Neural progenitor cell (in vitro differentiated cells): ENCODE measurements at regions not wholly inside any gene's neighbourhood (a gene's known extent, or its start where the extent isn't known, plus 50 kb on each side); places are given as distances from the start of the nearest gene placed in this dataset.

Experiments used
- DNase-seq: peaks from one replicate; pipeline ENCODE4 v3.0.0-alpha.2; 2016; ENCODE audit warnings: low spot score
- H2AFZ ChIP-seq: fragments of 200-600 bp; sonication (generic); replicated peaks from 2 replicates; pipeline ENCODE4 v1.6.1; 2016; ENCODE audit warnings: antibody characterized with exemption
- H3F3A ChIP-seq: fragments of 200-600 bp; sonication (generic); 2 replicates; pipeline ENCODE4 v1.6.1; 2016; ENCODE audit warnings: antibody characterized with exemption, low read depth
- H3K27ac ChIP-seq: fragments of 200-600 bp; sonication (generic); 2 replicates; pipeline ENCODE4 v1.5.1; 2016; ENCODE audit warnings: mild to moderate bottlenecking
- H3K27me3 ChIP-seq: fragments of 200-600 bp; sonication (generic); 2 replicates; pipeline ENCODE4 v1.6.1; 2016; ENCODE audit warnings: mild to moderate bottlenecking, moderate library complexity
- H3K36me3 ChIP-seq: fragments of 200-600 bp; sonication (generic); 2 replicates; pipeline ENCODE4 v1.5.1; 2016
- H3K4me1 ChIP-seq: fragments of 200-600 bp; sonication (generic); 2 replicates; pipeline ENCODE4 v1.6.1; 2016; ENCODE audit warnings: mixed run types
- H3K4me2 ChIP-seq: fragments of 200-600 bp; sonication (generic); 2 replicates; pipeline ENCODE4 v1.6.1; 2016
- H3K4me3 ChIP-seq: fragments of 200-600 bp; sonication (generic); 2 replicates; pipeline ENCODE4 v1.5.1; 2016
- H3K79me2 ChIP-seq: fragments of 200-600 bp; sonication (generic); 2 replicates; pipeline ENCODE4 v1.6.1; 2016; ENCODE audit warnings: low read depth
- H3K9ac ChIP-seq: fragments of 200-600 bp; sonication (generic); 2 replicates; pipeline ENCODE4 v1.6.1; 2016
- H3K9me3 ChIP-seq: fragments of 200-600 bp; sonication (generic); 2 replicates; pipeline ENCODE4 v1.5.1; 2016; ENCODE audit warnings: low read depth
- H4K20me1 ChIP-seq: fragments of 200-600 bp; sonication (generic); 2 replicates; pipeline ENCODE4 v1.6.1; 2016; ENCODE audit warnings: low read depth
- H3K27ac Mint-ChIP-seq: 3 replicates; pipeline ENCODE4 v1.8.0; 2021; ENCODE audit warnings: mixed read lengths
- H3K27me3 Mint-ChIP-seq: 2 replicates; pipeline ENCODE4 v1.8.0; 2022; ENCODE audit warnings: low read depth, mild to moderate bottlenecking, inconsistent platforms, moderate library complexity, mixed read lengths; ENCODE audit not compliant: insufficient read depth
- H3K36me3 Mint-ChIP-seq: 3 replicates; pipeline ENCODE4 v1.8.0; 2021; ENCODE audit warnings: mixed read lengths
- H3K4me1 Mint-ChIP-seq: 3 replicates; pipeline ENCODE4 v1.8.0; 2021; ENCODE audit warnings: mixed read lengths
- H3K4me3 Mint-ChIP-seq: 3 replicates; pipeline ENCODE4 v1.8.0; 2021; ENCODE audit warnings: mild to moderate bottlenecking, moderate library complexity, mixed read lengths
- H3K9me3 Mint-ChIP-seq: 3 replicates; pipeline ENCODE4 v1.8.0; 2020; ENCODE audit warnings: mixed read lengths
- EZH2 ChIP-seq: fragments of 200-600 bp; sonication (generic); IDR thresholded peaks from 2 replicates; pipeline ENCODE4 v1.6.1; 2017; ENCODE audit warnings: antibody characterized with exemption, mild to moderate bottlenecking, moderate library complexity
- EZH2phosphoT487 ChIP-seq: fragments of 200-600 bp; sonication (generic); IDR thresholded peaks from 2 replicates; pipeline ENCODE4 v1.6.1; 2017; ENCODE audit warnings: antibody characterized with exemption
- TF ChIP-seq, protein P1 (sequence below): fragments of 200-600 bp; sonication (generic); IDR thresholded peaks from 2 replicates; pipeline ENCODE4 v1.5.1; 2017; ENCODE audit warnings: antibody characterized with exemption, mild to moderate bottlenecking

DNA sequence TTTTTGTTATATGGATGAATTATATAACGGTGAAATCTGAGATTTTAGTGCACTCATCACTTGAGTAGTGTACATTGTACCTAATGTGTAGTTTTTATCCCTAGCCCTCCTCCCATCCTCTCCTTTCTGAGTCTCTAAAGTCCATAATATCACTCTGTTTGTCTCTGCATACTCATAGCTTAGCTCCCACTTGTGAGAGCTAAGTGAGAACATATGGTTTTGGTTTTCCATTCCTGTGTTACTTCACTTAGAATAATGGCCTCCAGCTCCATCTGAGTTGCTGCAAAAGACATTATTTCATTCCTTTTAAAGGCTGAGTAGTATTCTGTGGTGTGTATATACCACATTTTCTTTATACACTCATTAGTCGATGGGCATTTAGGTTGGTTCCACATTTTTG lies 94.0 kb downstream of the SLC10A2 start:
- no peaks in the 10 kb centered on the region for H3K9me3 ChIP-seq
- no peaks in the 10 kb centered on the region for H3F3A ChIP-seq
- H3K4me1 Mint-ChIP-seq: peaks cover 3% of the 10 kb centered on the region
- no peak for TF ChIP-seq EZH2phosphoT487
- TF ChIP-seq EZH2: no peak
- TF ChIP-seq, protein P1, sequence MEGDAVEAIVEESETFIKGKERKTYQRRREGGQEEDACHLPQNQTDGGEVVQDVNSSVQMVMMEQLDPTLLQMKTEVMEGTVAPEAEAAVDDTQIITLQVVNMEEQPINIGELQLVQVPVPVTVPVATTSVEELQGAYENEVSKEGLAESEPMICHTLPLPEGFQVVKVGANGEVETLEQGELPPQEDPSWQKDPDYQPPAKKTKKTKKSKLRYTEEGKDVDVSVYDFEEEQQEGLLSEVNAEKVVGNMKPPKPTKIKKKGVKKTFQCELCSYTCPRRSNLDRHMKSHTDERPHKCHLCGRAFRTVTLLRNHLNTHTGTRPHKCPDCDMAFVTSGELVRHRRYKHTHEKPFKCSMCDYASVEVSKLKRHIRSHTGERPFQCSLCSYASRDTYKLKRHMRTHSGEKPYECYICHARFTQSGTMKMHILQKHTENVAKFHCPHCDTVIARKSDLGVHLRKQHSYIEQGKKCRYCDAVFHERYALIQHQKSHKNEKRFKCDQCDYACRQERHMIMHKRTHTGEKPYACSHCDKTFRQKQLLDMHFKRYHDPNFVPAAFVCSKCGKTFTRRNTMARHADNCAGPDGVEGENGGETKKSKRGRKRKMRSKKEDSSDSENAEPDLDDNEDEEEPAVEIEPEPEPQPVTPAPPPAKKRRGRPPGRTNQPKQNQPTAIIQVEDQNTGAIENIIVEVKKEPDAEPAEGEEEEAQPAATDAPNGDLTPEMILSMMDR: no peak
- no peaks in the 10 kb centered on the region for H4K20me1 ChIP-seq
- no peaks in the 10 kb centered on the region for H3K4me1 ChIP-seq
- no peak overlapping the region for H3K4me2 ChIP-seq
- H3K27me3 ChIP-seq: no peaks in the 10 kb centered on the region
- no peak overlapping the region for H3K9ac ChIP-seq
- no peaks in the 10 kb centered on the region for H3K36me3 Mint-ChIP-seq
- H3K27ac Mint-ChIP-seq: no peak overlapping the region
- no peaks in the 10 kb centered on the region for H3K9me3 Mint-ChIP-seq
- H3K79me2 ChIP-seq: no peaks in the 10 kb centered on the region
- H3K27ac ChIP-seq: no peak overlapping the region
- no peaks in the 10 kb centered on the region for H3K36me3 ChIP-seq
- DNase-seq: no peak
- no peak overlapping the region for H2AFZ ChIP-seq
- peaks cover 2% of the 10 kb centered on the region for H3K27me3 Mint-ChIP-seq
- no peak overlapping the region for H3K4me3 ChIP-seq
- H3K4me3 Mint-ChIP-seq: no peak overlapping the region

DNA sequence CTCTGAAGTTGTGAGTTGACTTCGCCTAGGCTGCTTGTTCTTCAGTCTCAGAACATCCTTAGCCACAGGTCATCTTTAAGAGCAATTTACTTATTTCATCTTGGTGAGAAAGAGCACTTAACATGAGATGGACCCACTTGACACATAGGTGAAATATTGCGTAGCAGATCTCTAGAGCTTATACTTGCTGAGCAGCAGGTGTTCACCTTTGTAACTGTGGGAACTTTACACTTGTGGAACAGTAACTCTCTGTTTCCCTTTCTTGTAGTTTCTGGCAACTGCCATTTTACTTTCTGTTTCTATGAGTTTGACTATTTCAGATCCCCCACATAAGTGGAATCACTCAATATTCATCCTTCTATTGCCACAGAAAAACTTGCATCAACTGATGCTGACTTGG lies 95.7 kb downstream of the SLC10A2 start:
- Histone ChIP-seq H3K4me3 (no peak overlapping the region), H3K4me1 (no peaks in the 10 kb centered on the region), H3K79me2 (no peaks in the 10 kb centered on the region), H3K36me3 (no peaks in the 10 kb centered on the region), H3K27me3 (no peaks in the 10 kb centered on the region), H3K4me2 (no peak overlapping the region), H3K9me3 (no peaks in the 10 kb centered on the region), H3F3A (no peaks in the 10 kb centered on the region), H4K20me1 (no peaks in the 10 kb centered on the region), H3K9ac (no peak overlapping the region), H3K27ac (no peak overlapping the region), H2AFZ (no peak overlapping the region)
- Mint-ChIP-seq H3K9me3 (no peaks in the 10 kb centered on the region), H3K4me1 (peaks cover 3% of the 10 kb centered on the region), H3K36me3 (no peaks in the 10 kb centered on the region), H3K27ac (no peak overlapping the region), H3K27me3 (peaks cover 2% of the 10 kb centered on the region), H3K4me3 (no peak overlapping the region)
- DNase-seq: no peak
- TF ChIP-seq EZH2phosphoT487 (no peak), EZH2 (no peak)
- TF ChIP-seq, protein P1: no peak

DNA sequence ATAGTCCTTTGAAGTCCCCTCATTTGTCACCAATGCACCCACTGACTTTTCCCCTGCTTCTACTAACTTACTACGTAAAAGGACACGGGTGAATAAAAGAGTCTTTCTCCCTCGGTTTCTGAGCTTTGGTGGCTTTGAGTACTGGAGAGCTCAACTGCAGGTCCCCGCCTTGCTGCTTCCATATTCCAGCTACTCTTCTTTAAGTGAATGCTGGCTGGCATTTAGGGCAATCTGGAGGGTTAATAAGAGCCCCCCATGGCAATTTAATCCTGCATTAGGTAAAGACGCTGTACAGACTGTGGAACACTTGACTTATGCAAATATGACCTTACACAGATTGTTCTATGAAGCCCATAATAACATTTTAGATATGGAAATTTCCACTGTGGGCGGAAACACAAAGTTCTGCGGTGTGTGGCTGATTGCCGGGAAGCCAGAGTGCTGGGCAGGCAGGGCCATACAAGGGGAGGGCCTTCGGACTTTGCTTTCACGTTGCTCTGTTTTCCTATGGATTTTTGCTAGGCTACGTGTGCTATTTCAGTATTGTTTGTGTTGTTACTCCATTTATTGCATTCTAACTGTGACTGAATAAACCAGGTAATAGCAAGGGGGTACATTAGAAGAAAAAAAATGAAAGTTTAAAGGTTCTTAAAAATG lies 97.5 kb downstream of the SLC10A2 start:
- no peaks in the 10 kb centered on the region for H3K9me3 ChIP-seq
- no peaks in the 10 kb centered on the region for H3K79me2 ChIP-seq
- H3K27me3 ChIP-seq: no peaks in the 10 kb centered on the region
- TF ChIP-seq EZH2 (no peak), EZH2phosphoT487 (no peak)
- TF ChIP-seq, protein P1: no peak
- H3K27ac ChIP-seq: no peak overlapping the region
- DNase-seq: no peak
- H3K27me3 Mint-ChIP-seq: peaks cover 2% of the 10 kb centered on the region
- H3K4me1 ChIP-seq: no peaks in the 10 kb centered on the region
- H2AFZ ChIP-seq: no peak overlapping the region
- H3K27ac Mint-ChIP-seq: no peak overlapping the region
- no peaks in the 10 kb centered on the region for H3F3A ChIP-seq
- no peak overlapping the region for H3K4me2 ChIP-seq
- no peak overlapping the region for H3K4me3 Mint-ChIP-seq
- no peaks in the 10 kb centered on the region for H3K36me3 ChIP-seq
- H3K4me1 Mint-ChIP-seq: no peaks in the 10 kb centered on the region
- H3K4me3 ChIP-seq: no peak overlapping the region
- no peak overlapping the region for H3K9ac ChIP-seq
- H4K20me1 ChIP-seq: no peaks in the 10 kb centered on the region
- H3K9me3 Mint-ChIP-seq: no peaks in the 10 kb centered on the region
- no peaks in the 10 kb centered on the region for H3K36me3 Mint-ChIP-seq
